K562 (cell line): ENCODE measurements at regions not wholly inside any gene's neighbourhood (a gene's known extent, or its start where the extent isn't known, plus 50 kb on each side); places are given as distances from the start of the nearest gene placed in this dataset.

Experiments used
- ATAC-seq: fragments of 200-7000 bp; cut with Tn5 transposase; 3 replicates; pipeline ENCODE4 v1.9.1; 2020; ENCODE audit warnings: moderate library complexity
- BruUV-seq: library from RNA; stranded (reverse); fragments of 400-500 nt; replicated peaks from 2 replicates; lab custom pipeline; 2021; lab: Mats Ljungman, UMichigan
- CTCF ChIA-PET: fragments of 300-600 bp; formaldehyde crosslinking; extraction: SDS; loops from one replicate; lab custom pipeline; 2021; ENCODE audit warnings: low intra/inter-chr PET ratio; lab: Yijun Ruan, JAX
- POLR2A ChIA-PET: fragments of 300-600, 350-650 bp; sonication (Branson Sonifier 250); formaldehyde crosslinking; extraction: SDS; loops from one replicate; lab custom pipeline; 2021; ENCODE audit warnings: antibody characterized with exemption, inconsistent platforms; lab: Yijun Ruan, JAX
- DNase-seq, 4 experiments: peaks; one replicate each; pipeline versions ENCODE4 v3.0.0 to v3.0.0-alpha.2; 2011 to 2018; ENCODE audit warnings: low spot score in 3 of 4, mixed read lengths in 3 of 4; ENCODE audit errors: extremely low read depth in 1 of 4
- FAIRE-seq: peaks from 2 replicates; lab custom pipeline; 2011; peaks lifted over from hg19 to GRCh38; lab: Jason Lieb, UNC
- H2AFZ ChIP-seq: 2 replicates; pipeline ENCODE4 v1.6.0; 2011; ENCODE audit warnings: low read depth, low read length, control low read depth, inconsistent platforms
- H3K27ac ChIP-seq: fragments of 200-600 bp; 3 replicates; pipeline ENCODE4 v1.8.0; 2011; ENCODE audit warnings: low read depth, mild to moderate bottlenecking, control low read depth, inconsistent platforms, low read length, moderate library complexity, mixed read lengths; ENCODE audit errors: extremely low read depth
- H3K27me3 ChIP-seq, 2 experiments: fragments of 300-600 bp in 1 of 2; 2 replicates in 1 of 2; 3 replicates in 1 of 2; pipeline versions ENCODE4 v1.6.0 to v1.8.0; 2011; ENCODE audit warnings: inconsistent platforms in 2 of 2, low read length in 2 of 2, mild to moderate bottlenecking in 1 of 2, mixed read lengths in 1 of 2, moderate library complexity in 1 of 2; ENCODE audit not compliant: control insufficient read depth in 2 of 2, insufficient read depth in 2 of 2
- H3K36me3 ChIP-seq: fragments of 300-600 bp; 3 replicates; pipeline ENCODE4 v1.8.0; 2011; ENCODE audit warnings: mild to moderate bottlenecking, low read length, inconsistent platforms; ENCODE audit not compliant: control insufficient read depth, insufficient read depth
- H3K4me1 ChIP-seq, 2 experiments: fragments of 200-600 bp in 1 of 2; replicated peaks in 1 of 2; 2 replicates in 1 of 2; 3 replicates in 1 of 2; pipeline versions ENCODE4 v1.5.1 to v1.8.0; 2011; ENCODE audit warnings: inconsistent platforms in 2 of 2, low read length in 2 of 2, mild to moderate bottlenecking in 1 of 2, mixed read lengths in 1 of 2, moderate library complexity in 1 of 2; ENCODE audit not compliant: control insufficient read depth in 2 of 2, insufficient read depth in 2 of 2
- H3K4me2 ChIP-seq: 2 replicates; pipeline ENCODE4 v1.6.1; 2011; ENCODE audit warnings: low read length, control low read depth, inconsistent platforms, mixed read lengths; ENCODE audit not compliant: insufficient read depth
- H3K4me3 ChIP-seq: fragments of 200-600 bp; sonication (generic), shearing (Covaris generic); 2 replicates; pipeline ENCODE4 v1.5.1; 2016; ENCODE audit warnings: control low read depth, inconsistent platforms
- H3K79me2 ChIP-seq: fragments of 200-600 bp; 3 replicates; pipeline ENCODE4 v1.8.0; 2011; ENCODE audit warnings: low read length, inconsistent platforms; ENCODE audit not compliant: control insufficient read depth, insufficient read depth
- H3K9ac ChIP-seq, 2 experiments: 2 replicates each; pipeline versions ENCODE4 v1.6.0 to v1.6.1; 2011; ENCODE audit warnings: low read depth in 2 of 2, low read length in 2 of 2, control low read depth in 1 of 2, inconsistent platforms in 1 of 2, mild to moderate bottlenecking in 1 of 2, mixed read lengths in 1 of 2; ENCODE audit not compliant: insufficient read depth in 1 of 2
- H3K9me1 ChIP-seq: one replicate; pipeline ENCODE4 v1.6.0; 2011; ENCODE audit warnings: inconsistent platforms, mild to moderate bottlenecking, low read length, moderate library complexity; ENCODE audit not compliant: control insufficient read depth, insufficient read depth
- H3K9me3 ChIP-seq: replicated peaks from 2 replicates; pipeline ENCODE4 v1.5.1; 2011; ENCODE audit warnings: low read depth, low read length, inconsistent platforms; ENCODE audit not compliant: control insufficient read depth, insufficient read depth
- H4K20me1 ChIP-seq: replicated peaks from 2 replicates; pipeline ENCODE4 v1.6.1; 2011; ENCODE audit warnings: low read length, inconsistent platforms, mixed read lengths; ENCODE audit not compliant: control insufficient read depth, insufficient read depth
- ARID3A ChIP-seq: IDR thresholded peaks from 2 replicates; pipeline ENCODE4 v1.6.1; 2012; ENCODE audit warnings: low read depth, low read length, improper control_type of control experiment, borderline replicate concordance
- MCM3 ChIP-seq: fragments of 450-650 bp; IDR thresholded peaks from 2 replicates; pipeline ENCODE4 v1.6.1; 2016
- PREB ChIP-seq: sonication (generic); formaldehyde crosslinking; IDR thresholded peaks from 2 replicates; pipeline ENCODE4 v1.8.1; 2023; ENCODE audit warnings: mild to moderate bottlenecking, missing genetic modification reagents
- RERE ChIP-seq: sonication (generic); formaldehyde crosslinking; IDR thresholded peaks from 2 replicates; pipeline ENCODE4 v1.8.0; 2023; ENCODE audit warnings: missing genetic modification reagents, mild to moderate bottlenecking, borderline replicate concordance
- SAP30 ChIP-seq: fragments of 200-600 bp; sonication (generic); IDR thresholded peaks from 2 replicates; pipeline ENCODE4 v1.6.1; 2012; ENCODE audit warnings: borderline replicate concordance, low read depth, mild to moderate bottlenecking, moderate library complexity, low read length, control low read depth, inconsistent platforms; ENCODE audit not compliant: insufficient read depth, poor library complexity, severe bottlenecking
- SREBF1 ChIP-seq: fragments of 150-350 bp; IDR thresholded peaks from 2 replicates; pipeline ENCODE4 v1.6.1; 2014; ENCODE audit warnings: antibody characterized with exemption, low read depth, low read length, borderline replicate concordance
- TCF3 ChIP-seq: sonication (generic); formaldehyde crosslinking; IDR thresholded peaks from 2 replicates; pipeline ENCODE4 v1.4.0; 2020; ENCODE audit warnings: mild to moderate bottlenecking, missing genetic modification reagents
- THRB ChIP-seq: fragments of 450-650 bp; formaldehyde crosslinking; conservative IDR thresholded peaks from 2 replicates; pipeline ENCODE4 v1.4.0; 2022; ENCODE audit warnings: mild to moderate bottlenecking, missing genetic modification characterization
- ZBTB26 ChIP-seq: fragments of 450-650 bp; formaldehyde crosslinking; IDR thresholded peaks from 2 replicates; pipeline ENCODE4 v1.4.0; 2022; ENCODE audit warnings: missing genetic modification characterization
- ZKSCAN3 ChIP-seq: fragments of 250-450 bp; sonication (Bioruptor Pico); IDR thresholded peaks from 2 replicates; pipeline ENCODE4 v1.4.0; 2020
- WGBS: fragments of 100-300 bp; shearing (Covaris generic); methylation state at CpG from one replicate; pipeline ENCODE4 v1.1.6; 2016; ENCODE audit warnings: low coverage, mixed read lengths; ENCODE audit not compliant: insufficient coverage; ENCODE audit errors: missing lambda C conversion rate; 5-methylcytosine and 5-hydroxymethylcytosine counted together
- in situ Hi-C: fragments of 300-500 bp; cut with MboI; formaldehyde crosslinking; loops from 4 replicates; pipeline ENCODE4 v1.15.0; 2018; ENCODE audit warnings: inconsistent platforms, mixed read lengths
- intact Hi-C: fragments of 100-400 bp; cut with micrococcal nuclease; formaldehyde crosslinking; loops from 2 replicates; pipeline ENCODE4 v1.14.2; 2022

- TF ChIP-seq THRB (no peak), SAP30 (no peak)
These were observed 83.9 kb upstream of the USP47 start (continued) for GRCh38 chr11:11757909-11758308.

GRCh38 chr11:11756718-11757117 is 85.1 kb upstream of the USP47 start:
- ChIA-PET POLR2A (no interaction called here), CTCF (no interaction called here)
- Histone ChIP-seq H2AFZ (no peak overlapping the region), H3K27ac (no peak overlapping the region), H3K9me3 (no peaks in the 10 kb centered on the region), H3K4me1 (no peaks in the 10 kb centered on the region), H3K36me3 (no peaks in the 10 kb centered on the region), H4K20me1 (no peaks in the 10 kb centered on the region), H3K4me3 (no peak overlapping the region), H3K27me3 (peaks cover 10 to 30% of the 10 kb centered on the region in 2 experiments; a peak in 4 of 5 replicates), H3K4me2 (no peak overlapping the region), H3K9me1 (no peaks in the 10 kb centered on the region), H3K9ac (no peak overlapping the region), H3K79me2 (no peaks in the 10 kb centered on the region)
- WGBS = 0% methylated on average over 3 of the region's 3 CpGs
- intact Hi-C loops = no loop called here
- in situ Hi-C loops = no loop called here
- no peak for DNase-seq
- FAIRE-seq = no peak
- no TSS peak for BruUV-seq
- ATAC-seq = no peak
- TF ChIP-seq ARID3A (no peak), SREBF1 (no peak), PREB (no peak), TCF3 (CRISPR knock-in tag) (no peak), MCM3 (no peak), RERE (CRISPR knock-in tag) (no peak), ZKSCAN3 (CRISPR knock-in tag) (no peak), ZBTB26 (CRISPR knock-in tag) (no peak)
